Uterus (tissue), 3 donors: ENCODE measurements at regions not wholly inside any gene's neighbourhood (a gene's known extent, or its start where the extent isn't known, plus 50 kb on each side); places are given as distances from the start of the nearest gene placed in this dataset.

Experiments
- DNase-seq, 2 donors: peaks; one replicate each; pipeline ENCODE4 v3.0.0-alpha.2; 2019 to 2020
- H3K27ac ChIP-seq, 2 donors: fragments of 200-600 bp; sonication (generic); 1 replicate in 1 of 2; 2 replicates in 1 of 2; pipeline ENCODE4 v1.5.1; 2016 to 2018
- H3K27me3 ChIP-seq, 2 donors: fragments of 200-600 bp; sonication (generic); one replicate each; pipeline ENCODE4 v1.5.1; 2018 to 2019; ENCODE audit warnings: control low read depth in 1 of 2
- H3K36me3 ChIP-seq, 2 donors: fragments of 200-600 bp; sonication (generic); one replicate each; pipeline ENCODE4 v1.5.1; 2019; ENCODE audit warnings: control low read depth in 1 of 2
- H3K4me1 ChIP-seq, 2 donors: fragments of 200-600 bp; sonication (generic); one replicate each; pipeline ENCODE4 v1.5.1; 2018 to 2019; ENCODE audit warnings: control low read depth in 1 of 2
- H3K4me3 ChIP-seq, 2 donors: fragments of 200-600 bp; sonication (generic); 1 replicate in 1 of 2; 2 replicates in 1 of 2; pipeline ENCODE4 v1.5.1; 2018 to 2019; ENCODE audit warnings: mild to moderate bottlenecking in 1 of 2
- H3K9me3 ChIP-seq, 2 donors: fragments of 200-600 bp; sonication (generic); one replicate each; pipeline ENCODE4 v1.5.1; 2019; ENCODE audit warnings: control low read depth in 1 of 2
- CTCF ChIP-seq, 4 experiments: fragments of 200-600 bp in 2 of 4; fragments of 450-650 bp in 2 of 4; sonication (generic) in 2 of 4; IDR thresholded peaks; one replicate each; pipeline ENCODE4 v1.5.1; 2016 to 2019; ENCODE audit warnings: antibody characterized with exemption in 4 of 4, mild to moderate bottlenecking in 2 of 4, moderate library complexity in 1 of 4
- POLR2A ChIP-seq, 2 donors: fragments of 450-650 bp; IDR thresholded peaks; one replicate each; pipeline ENCODE4 v1.6.1; 2016; ENCODE audit warnings: antibody characterized with exemption in 2 of 2, mild to moderate bottlenecking in 1 of 2, moderate library complexity in 1 of 2
- intact Hi-C: fragments of 100-400 bp; cut with DNase I; formaldehyde crosslinking; loops from one replicate; pipeline ENCODE4 v1.15.1; 2023; ENCODE audit warnings: low total_unique reads
- donor health status: DM: yes; HTN: yes; CAD: no.

GRCh38 chr4:89447543-89447942 lies 139.9 kb upstream of the GPRIN3 start:
- Histone ChIP-seq H3K4me1 (no peaks in the 10 kb centered on the region), H3K9me3 (no peaks in the 10 kb centered on the region), H3K27ac (no peak overlapping the region), H3K27me3 (no peaks in the 10 kb centered on the region), H3K36me3 (no peaks in the 10 kb centered on the region), H3K4me3 (no peak overlapping the region)
- no peak for TF ChIP-seq CTCF (IDR thresholded peaks at IDR 0.05)
- TF ChIP-seq POLR2A (IDR thresholded peaks at IDR 0.05) = no peak
- intact Hi-C loops = no loop called here
- DNase-seq = no peak

GRCh38 chr4:89446193-89446592 lies 138.6 kb upstream of the GPRIN3 start:
- H3K9me3 ChIP-seq = no peaks in the 10 kb centered on the region
- no peaks in the 10 kb centered on the region for H3K36me3 ChIP-seq
- intact Hi-C loops = no loop called here
- no peaks in the 10 kb centered on the region for H3K27me3 ChIP-seq
- H3K27ac ChIP-seq = no peak overlapping the region
- H3K4me1 ChIP-seq = no peaks in the 10 kb centered on the region
- DNase-seq = no peak
- TF ChIP-seq CTCF (IDR thresholded peaks at IDR 0.05) = no peak
- no peak for TF ChIP-seq POLR2A (IDR thresholded peaks at IDR 0.05)
- H3K4me3 ChIP-seq = no peak overlapping the region

GRCh38 chr4:89439533-89439932 lies 131.9 kb upstream of the GPRIN3 start:
- Histone ChIP-seq H3K36me3 (no peaks in the 10 kb centered on the region), H3K27me3 (no peaks in the 10 kb centered on the region), H3K4me1 (no peaks in the 10 kb centered on the region), H3K27ac (no peak overlapping the region), H3K4me3 (no peak overlapping the region), H3K9me3 (no peaks in the 10 kb centered on the region)
- intact Hi-C loops = no loop called here
- TF ChIP-seq CTCF (IDR thresholded peaks at IDR 0.05) = no peak
- no peak for TF ChIP-seq POLR2A (IDR thresholded peaks at IDR 0.05)
- DNase-seq = no peak

- Histone ChIP-seq H3K27me3 (no peaks in the 10 kb centered on the region), H3K4me3 (no peak overlapping the region), H3K4me1 (no peaks in the 10 kb centered on the region), H3K9me3 (no peaks in the 10 kb centered on the region), H3K27ac (no peak overlapping the region), H3K36me3 (no peaks in the 10 kb centered on the region)
- no peak for TF ChIP-seq POLR2A (IDR thresholded peaks at IDR 0.05)
- TF ChIP-seq CTCF (IDR thresholded peaks at IDR 0.05) = no peak
- DNase-seq = no peak
- intact Hi-C loops = no loop called here
Observed at GRCh38 chr4:89438102-89438831, 130.7 kb upstream of the GPRIN3 start.

- Histone ChIP-seq H3K4me3 (no peak overlapping the region), H3K27me3 (no peaks in the 10 kb centered on the region), H3K9me3 (no peaks in the 10 kb centered on the region), H3K4me1 (no peaks in the 10 kb centered on the region), H3K36me3 (no peaks in the 10 kb centered on the region), H3K27ac (no peak overlapping the region)
- no peak for DNase-seq
- TF ChIP-seq POLR2A (IDR thresholded peaks at IDR 0.05) (no peak), CTCF (IDR thresholded peaks at IDR 0.05) (peak; percentile 54 to 74 (median 60))
- intact Hi-C loops = no loop called here
Observed at GRCh38 chr4:89434364-89434988, 126.9 kb upstream of the GPRIN3 start.
